AG09319 (cell line): ENCODE measurements at regions not wholly inside any gene's neighbourhood (a gene's known extent, or its start where the extent isn't known, plus 50 kb on each side); places are given as distances from the start of the nearest gene placed in this dataset.

Experiments used
- DNase-seq: peaks from one replicate; pipeline ENCODE4 v3.0.0-alpha.2; 2010; ENCODE audit warnings: low read depth; ENCODE audit errors: extremely low read depth
- CTCF ChIP-seq: IDR thresholded peaks from 2 replicates; pipeline ENCODE4 v1.5.1; 2011; ENCODE audit warnings: low read depth, mild to moderate bottlenecking, inconsistent platforms, low read length, moderate library complexity

- DNase-seq = no peak
- no peak for TF ChIP-seq CTCF
Observed at GRCh38 chr4:60588556-60588955, 611.6 kb upstream of the ADGRL3 start.

GRCh38 chr4:60589425-60589824 lies 610.7 kb upstream of the ADGRL3 start:
- no peak for TF ChIP-seq CTCF

GRCh38 chr4:60590116-60590515 lies 610.0 kb upstream of the ADGRL3 start:
- DNase-seq = no peak
- TF ChIP-seq CTCF = no peak

More at GRCh38 chr4:60589425-60589824, 610.7 kb upstream of the ADGRL3 start:
- no peak for DNase-seq

- no peak for TF ChIP-seq CTCF
- no peak for DNase-seq
Observed at GRCh38 chr4:60605646-60606354, 594.3 kb upstream of the ADGRL3 start.

- DNase-seq = no peak
- no peak for TF ChIP-seq CTCF
Observed at GRCh38 chr4:60611762-60612496, 588.2 kb upstream of the ADGRL3 start.

- no peak for DNase-seq
Observed at GRCh38 chr4:60617731-60618130, 582.4 kb upstream of the ADGRL3 start.

More at GRCh38 chr4:60617731-60618130, 582.4 kb upstream of the ADGRL3 start:
- no peak for TF ChIP-seq CTCF
